GM12874 (cell line): ENCODE measurements at regions not wholly inside any gene's neighbourhood (a gene's known extent, or its start where the extent isn't known, plus 50 kb on each side); places are given as distances from the start of the nearest gene placed in this dataset.

Experiments
- CTCF ChIP-seq: IDR thresholded peaks from 2 replicates; pipeline ENCODE4 v1.5.1; 2011; ENCODE audit warnings: low read depth, mild to moderate bottlenecking, control low read depth, low read length, moderate library complexity; ENCODE audit not compliant: insufficient read depth

- TF ChIP-seq CTCF: no peak
These were observed 350.0 kb downstream of the QKI start for GRCh38 chr6:163764565-163764964.

- no peak for TF ChIP-seq CTCF
These were observed 347.0 kb downstream of the QKI start for GRCh38 chr6:163761481-163761880.

GRCh38 chr6:163760860-163761259 is 346.3 kb downstream of the QKI start:
- no peak for TF ChIP-seq CTCF

- TF ChIP-seq CTCF: no peak
These were observed 345.0 kb downstream of the QKI start for GRCh38 chr6:163759542-163759941.

- TF ChIP-seq CTCF: no peak
These were observed 343.0 kb downstream of the QKI start for GRCh38 chr6:163757520-163757919.

GRCh38 chr6:163756079-163756478 is 341.6 kb downstream of the QKI start:
- no peak for TF ChIP-seq CTCF

GRCh38 chr6:163754866-163755265 is 340.3 kb downstream of the QKI start:
- TF ChIP-seq CTCF: no peak

- no peak for TF ChIP-seq CTCF
These were observed 338.9 kb downstream of the QKI start for GRCh38 chr6:163753430-163753829.
